ENCODE measurements at regions not wholly inside any gene's neighbourhood (a gene's known extent, or its start where the extent isn't known, plus 50 kb on each side); places are given as distances from the start of the nearest gene placed in this dataset.

DNA sequence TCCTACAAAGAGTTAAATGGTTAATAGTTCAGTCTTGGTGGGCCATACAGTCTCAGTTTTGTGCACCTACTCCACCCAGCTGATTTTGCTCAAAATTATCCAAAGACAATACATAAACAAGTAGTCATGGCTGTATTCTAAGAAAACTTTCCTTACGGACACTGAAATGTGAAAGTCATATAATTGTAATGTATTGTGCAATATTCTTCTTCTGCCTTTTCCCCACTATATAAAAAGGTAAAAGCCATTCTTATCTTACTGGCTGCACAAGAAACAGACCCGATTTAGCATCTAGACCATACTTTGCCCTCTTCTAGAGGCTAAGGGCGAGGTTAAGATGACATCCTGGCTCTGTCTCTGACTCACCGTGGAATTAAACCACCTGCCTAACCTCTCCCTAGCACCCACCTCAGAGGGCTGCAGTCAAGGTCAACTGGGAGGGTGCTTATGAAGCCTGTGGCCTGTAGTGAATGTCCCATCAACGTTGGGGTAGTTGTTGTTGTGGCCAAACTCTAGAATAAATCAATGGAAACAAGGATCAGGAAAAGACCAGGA is 63.8 kb upstream of the DOCK1 start:
- in situ Hi-C loops (cut with MboI; ENCODE audit: low sequenced_read_pairs) (no loop called here), dilution Hi-C loops (cut with HindIII; ENCODE audit: low sequenced_read_pairs, unreplicated experiment) (no loop called here), intact Hi-C loops (cut with micrococcal nuclease) (no loop called here)
- Histone ChIP-seq H3K9ac (ENCODE audit: low read depth, low read length) (no peak overlapping the region), H4K20me1 (ENCODE audit: insufficient read depth, low read length) (no peaks in the 10 kb centered on the region), H2AK9ac (replicated peaks; ENCODE audit: low read depth, low read length, poor library complexity) (peak overlapping the region; percentile 65), H3K56ac (ENCODE audit: extremely low read depth, insufficient read depth, low read length) (no peak overlapping the region), H2BK5ac (ENCODE audit: low read depth, low read length, poor library complexity, severe bottlenecking) (no peak overlapping the region), H3K4me3 (ENCODE audit: insufficient read depth, low read depth, low read length) (no peak overlapping the region), H3K9me1 (ENCODE audit: insufficient read depth, low read length) (no peaks in the 10 kb centered on the region), H4K91ac (ENCODE audit: insufficient read depth, low read depth, low read length) (no peak overlapping the region), H3K9me3 (ENCODE audit: control insufficient read depth, insufficient read depth, low read length) (no peaks in the 10 kb centered on the region), H3K4me1 (ENCODE audit: control insufficient read depth, insufficient read depth, low read length) (no peaks in the 10 kb centered on the region), H4K8ac (ENCODE audit: low read depth in 2 of 2, low read length in 2 of 2) (no peak overlapping the region), H3K27me3 (ENCODE audit: control insufficient read depth, insufficient read depth, low read length) (peaks cover 4% of the 10 kb centered on the region), H3K23ac (ENCODE audit: low read depth, low read length) (no peak overlapping the region), H3K18ac (ENCODE audit: low read depth, low read length) (no peak overlapping the region), H3K4ac (ENCODE audit: low read depth, low read length) (no peak overlapping the region), H2AK5ac (ENCODE audit: low read depth, low read length) (no peak overlapping the region), H3K4me2 (ENCODE audit: low read depth, low read length) (no peak overlapping the region), H2BK15ac (ENCODE audit: low read depth, low read length) (no peak overlapping the region), H2AFZ (replicated peaks; ENCODE audit: low read length, poor library complexity) (no peak overlapping the region), H3K14ac (replicated peaks; ENCODE audit: low read depth, low read length) (no peak overlapping the region), H2BK20ac (ENCODE audit: low read depth, low read length) (no peak overlapping the region), H3K36me3 (ENCODE audit: control insufficient read depth, insufficient read depth, low read length) (no peaks in the 10 kb centered on the region), H4K5ac (ENCODE audit: low read depth, low read length) (no peak overlapping the region), H3K27ac (ENCODE audit: insufficient read depth, low read length) (no peak overlapping the region), H2BK120ac (ENCODE audit: low read depth, low read length) (no peak overlapping the region), H3K79me1 (ENCODE audit: low read depth in 1 of 2, low read length in 2 of 2) (no peaks in the 10 kb centered on the region)
- CTCF ChIA-PET, result no interaction called here
- DNase-seq, result no peak
- WGBS, 2 experiments (ENCODE audit: extremely low coverage in 2 of 2, insufficient read length in 1 of 2), result no CpG with 5 or more reads among the region's 5 CpGs
- no peak for ATAC-seq (ENCODE audit: low read depth)
- no TSS peak for BruUV-seq (replicated peaks)
- peak; percentile 79 for TF ChIP-seq CEBPB (IDR thresholded peaks at IDR 0.05; ENCODE audit: low read depth, low read length)
- TF ChIP-seq, protein P1, sequence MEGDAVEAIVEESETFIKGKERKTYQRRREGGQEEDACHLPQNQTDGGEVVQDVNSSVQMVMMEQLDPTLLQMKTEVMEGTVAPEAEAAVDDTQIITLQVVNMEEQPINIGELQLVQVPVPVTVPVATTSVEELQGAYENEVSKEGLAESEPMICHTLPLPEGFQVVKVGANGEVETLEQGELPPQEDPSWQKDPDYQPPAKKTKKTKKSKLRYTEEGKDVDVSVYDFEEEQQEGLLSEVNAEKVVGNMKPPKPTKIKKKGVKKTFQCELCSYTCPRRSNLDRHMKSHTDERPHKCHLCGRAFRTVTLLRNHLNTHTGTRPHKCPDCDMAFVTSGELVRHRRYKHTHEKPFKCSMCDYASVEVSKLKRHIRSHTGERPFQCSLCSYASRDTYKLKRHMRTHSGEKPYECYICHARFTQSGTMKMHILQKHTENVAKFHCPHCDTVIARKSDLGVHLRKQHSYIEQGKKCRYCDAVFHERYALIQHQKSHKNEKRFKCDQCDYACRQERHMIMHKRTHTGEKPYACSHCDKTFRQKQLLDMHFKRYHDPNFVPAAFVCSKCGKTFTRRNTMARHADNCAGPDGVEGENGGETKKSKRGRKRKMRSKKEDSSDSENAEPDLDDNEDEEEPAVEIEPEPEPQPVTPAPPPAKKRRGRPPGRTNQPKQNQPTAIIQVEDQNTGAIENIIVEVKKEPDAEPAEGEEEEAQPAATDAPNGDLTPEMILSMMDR (conservative IDR thresholded peaks at IDR 0.05; ENCODE audit: low read depth, low read length), result no peak
- POLR2A ChIA-PET (ENCODE audit: unreplicated experiment), result no interaction called here

Measured in IMR-90 (cell line).